ENCODE measurements at regions not wholly inside any gene's neighbourhood (a gene's known extent, or its start where the extent isn't known, plus 50 kb on each side); places are given as distances from the start of the nearest gene placed in this dataset.

- H3K27me3 ChIP-seq (ENCODE audit: low read length): no peaks in the 10 kb centered on the region
- H3K9me3 ChIP-seq (ENCODE audit: insufficient read depth, low read length): peaks cover 14% of the 10 kb centered on the region; the same call in 1 of the 2 replicates
- H3K4me3 ChIP-seq (ENCODE audit: insufficient read depth, low read length, poor library complexity, severe bottlenecking): no peak overlapping the region
- no peaks in the 10 kb centered on the region for H3F3A ChIP-seq (ENCODE audit: insufficient read depth)
- H4K20me1 ChIP-seq (ENCODE audit: low read depth, low read length): no peaks in the 10 kb centered on the region
- TF ChIP-seq CTCF (IDR thresholded peaks at IDR 0.05; ENCODE audit: insufficient read depth, low read length, poor library complexity, severe bottlenecking): no peak
- TF ChIP-seq EZH2phosphoT487 (conservative IDR thresholded peaks at IDR 0.05; ENCODE audit: low read length): no peak
- H2AFZ ChIP-seq (ENCODE audit: low read depth, low read length, severe bottlenecking): no peak overlapping the region
- H3K27ac ChIP-seq (ENCODE audit: low read depth, low read length): no peak overlapping the region
- H3K36me3 ChIP-seq (ENCODE audit: low read length): no peaks in the 10 kb centered on the region
- H3K79me2 ChIP-seq (ENCODE audit: insufficient read depth, low read length): no peaks in the 10 kb centered on the region
- H3K4me2 ChIP-seq (ENCODE audit: low read depth, low read length, poor library complexity, severe bottlenecking): no peak overlapping the region
- H3K9me2 ChIP-seq (replicated peaks; ENCODE audit: insufficient read depth, low read length): no peaks in the 10 kb centered on the region
- no peak overlapping the region for H3K9ac ChIP-seq (ENCODE audit: low read length)
Observed at GRCh38 chr5:1744393-1745122, 55.1 kb downstream of the MRPL36 start.

GRCh38 chr5:1743769-1744085 lies 55.9 kb downstream of the MRPL36 start:
- no peak overlapping the region for H3K27ac ChIP-seq (ENCODE audit: low read depth, low read length)
- no peak overlapping the region for H3K4me2 ChIP-seq (ENCODE audit: low read depth, low read length, poor library complexity, severe bottlenecking)
- H3K9me3 ChIP-seq (ENCODE audit: insufficient read depth, low read length): peaks cover 14% of the 10 kb centered on the region; the same call in 1 of the 2 replicates
- TF ChIP-seq EZH2phosphoT487 (conservative IDR thresholded peaks at IDR 0.05; ENCODE audit: low read length): no peak
- TF ChIP-seq CTCF (IDR thresholded peaks at IDR 0.05; ENCODE audit: insufficient read depth, low read length, poor library complexity, severe bottlenecking): no peak
- H3F3A ChIP-seq (ENCODE audit: insufficient read depth): no peaks in the 10 kb centered on the region
- no peaks in the 10 kb centered on the region for H3K36me3 ChIP-seq (ENCODE audit: low read length)
- no peak overlapping the region for H3K9ac ChIP-seq (ENCODE audit: low read length)
- H3K9me2 ChIP-seq (replicated peaks; ENCODE audit: insufficient read depth, low read length): no peaks in the 10 kb centered on the region
- H2AFZ ChIP-seq (ENCODE audit: low read depth, low read length, severe bottlenecking): no peak overlapping the region
- H4K20me1 ChIP-seq (ENCODE audit: low read depth, low read length): no peaks in the 10 kb centered on the region
- H3K4me3 ChIP-seq (ENCODE audit: insufficient read depth, low read length, poor library complexity, severe bottlenecking): no peak overlapping the region
- H3K79me2 ChIP-seq (ENCODE audit: insufficient read depth, low read length): no peaks in the 10 kb centered on the region
- H3K27me3 ChIP-seq (ENCODE audit: low read length): no peaks in the 10 kb centered on the region

- no peaks in the 10 kb centered on the region for H3F3A ChIP-seq (ENCODE audit: insufficient read depth)
- peaks cover 14% of the 10 kb centered on the region; the same call in 1 of the 2 replicates for H3K9me3 ChIP-seq (ENCODE audit: insufficient read depth, low read length)
- H2AFZ ChIP-seq (ENCODE audit: low read depth, low read length, severe bottlenecking): no peak overlapping the region
- no peaks in the 10 kb centered on the region for H3K36me3 ChIP-seq (ENCODE audit: low read length)
- no peak overlapping the region for H3K4me2 ChIP-seq (ENCODE audit: low read depth, low read length, poor library complexity, severe bottlenecking)
- H3K9ac ChIP-seq (ENCODE audit: low read length): no peak overlapping the region
- H4K20me1 ChIP-seq (ENCODE audit: low read depth, low read length): no peaks in the 10 kb centered on the region
- no peak overlapping the region for H3K27ac ChIP-seq (ENCODE audit: low read depth, low read length)
- no peaks in the 10 kb centered on the region for H3K79me2 ChIP-seq (ENCODE audit: insufficient read depth, low read length)
- no peaks in the 10 kb centered on the region for H3K9me2 ChIP-seq (replicated peaks; ENCODE audit: insufficient read depth, low read length)
- H3K4me3 ChIP-seq (ENCODE audit: insufficient read depth, low read length, poor library complexity, severe bottlenecking): no peak overlapping the region
- H3K27me3 ChIP-seq (ENCODE audit: low read length): no peaks in the 10 kb centered on the region
- TF ChIP-seq CTCF (IDR thresholded peaks at IDR 0.05; ENCODE audit: insufficient read depth, low read length, poor library complexity, severe bottlenecking) (no peak), EZH2phosphoT487 (conservative IDR thresholded peaks at IDR 0.05; ENCODE audit: low read length) (no peak)
Observed at GRCh38 chr5:1743061-1743768, 56.4 kb downstream of the MRPL36 start.
